GM19023 (cell line): ENCODE measurements at regions not wholly inside any gene's neighbourhood (a gene's known extent, or its start where the extent isn't known, plus 50 kb on each side); places are given as distances from the start of the nearest gene placed in this dataset.

Source experiments
- ATAC-seq: cut with Tn5 transposase; IDR thresholded peaks from one replicate; pipeline ENCODE4 v1.9.1; 2021; ENCODE audit warnings: mild to moderate bottlenecking, moderate library complexity; ENCODE audit not compliant: unreplicated experiment

- ATAC-seq = no peak
Measured at GRCh38 chr4:181437895-181438294, 805.3 kb upstream of the TENM3 start.

DNA sequence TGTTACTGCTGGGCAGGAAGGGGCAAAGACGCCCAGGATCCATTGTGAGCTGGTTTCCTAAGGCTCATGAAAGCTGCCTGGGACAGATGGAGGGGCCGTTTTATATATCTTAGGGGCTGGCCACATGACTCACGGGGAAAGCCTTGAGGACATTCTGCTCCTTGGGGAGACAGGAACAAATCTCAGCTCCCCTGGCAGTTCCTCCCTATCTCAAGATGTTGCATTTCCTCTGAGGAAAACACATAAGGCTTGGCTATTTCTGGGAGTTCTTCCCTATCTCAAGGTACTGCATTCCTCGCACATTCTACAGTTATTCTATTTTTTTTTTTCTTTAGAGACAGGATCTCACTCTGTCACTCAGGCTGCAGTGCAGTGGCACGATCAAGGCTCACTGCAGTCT is 804.6 kb upstream of the TENM3 start:
- no peak for ATAC-seq

DNA sequence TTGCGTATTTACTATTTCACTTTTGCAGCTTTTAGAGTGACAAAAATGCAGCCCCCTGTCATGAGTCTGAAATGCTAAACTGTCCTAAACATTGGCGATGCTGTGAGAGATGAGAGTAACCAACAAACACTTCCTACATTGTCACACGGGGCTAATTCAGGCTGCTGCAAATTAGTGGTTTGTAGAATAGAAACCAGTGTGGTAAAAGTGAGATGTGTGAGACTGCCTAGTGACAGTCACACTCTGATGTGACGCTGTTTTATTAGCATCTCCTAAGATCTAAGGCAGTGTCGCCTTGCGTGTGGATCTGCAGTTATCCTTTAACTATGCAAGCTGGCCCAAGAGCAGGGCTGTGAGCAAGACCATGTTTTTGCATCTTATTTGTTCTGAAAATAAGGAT is 800.2 kb upstream of the TENM3 start:
- ATAC-seq = no peak

DNA sequence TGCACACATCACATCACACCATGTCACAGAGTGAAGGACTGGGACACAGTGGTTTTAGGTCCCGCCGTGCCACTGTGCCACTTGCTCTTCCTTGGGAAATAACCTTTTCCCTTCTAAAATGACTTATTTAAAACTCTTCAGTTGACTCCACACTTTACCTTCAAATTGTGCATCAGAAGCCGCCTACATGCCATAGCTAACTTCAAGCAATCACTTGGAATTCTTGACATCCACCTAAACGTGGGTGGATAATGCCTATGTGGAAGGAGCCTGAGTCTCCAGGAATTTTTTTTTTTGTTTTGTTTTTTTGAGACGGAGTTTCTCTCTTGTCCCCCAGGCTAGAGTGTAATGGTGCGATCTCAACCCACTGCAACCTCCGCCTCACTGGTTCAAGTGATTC is 777.4 kb upstream of the TENM3 start:
- ATAC-seq = no peak

GRCh38 chr4:181468451-181468850 is 774.8 kb upstream of the TENM3 start:
- ATAC-seq = no peak

DNA sequence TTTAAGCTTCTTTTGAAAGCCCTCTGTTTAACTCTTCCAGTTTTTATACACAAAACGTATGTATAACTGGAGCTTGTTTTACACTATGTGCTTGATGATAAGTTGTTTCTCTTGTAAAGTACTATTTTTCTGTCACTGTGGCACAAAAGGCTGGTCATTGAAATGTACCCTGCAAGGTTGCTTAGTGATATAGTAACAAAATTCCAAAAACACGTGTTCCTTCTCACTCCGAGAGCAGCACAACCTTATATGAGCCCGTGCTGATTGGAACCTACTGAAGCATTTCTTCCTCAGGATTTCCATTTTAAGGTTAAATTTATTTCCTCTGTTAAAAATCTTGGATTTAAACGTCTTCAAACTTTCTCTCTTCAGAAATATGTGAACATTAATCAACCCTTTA is 772.9 kb upstream of the TENM3 start:
- ATAC-seq = no peak

DNA sequence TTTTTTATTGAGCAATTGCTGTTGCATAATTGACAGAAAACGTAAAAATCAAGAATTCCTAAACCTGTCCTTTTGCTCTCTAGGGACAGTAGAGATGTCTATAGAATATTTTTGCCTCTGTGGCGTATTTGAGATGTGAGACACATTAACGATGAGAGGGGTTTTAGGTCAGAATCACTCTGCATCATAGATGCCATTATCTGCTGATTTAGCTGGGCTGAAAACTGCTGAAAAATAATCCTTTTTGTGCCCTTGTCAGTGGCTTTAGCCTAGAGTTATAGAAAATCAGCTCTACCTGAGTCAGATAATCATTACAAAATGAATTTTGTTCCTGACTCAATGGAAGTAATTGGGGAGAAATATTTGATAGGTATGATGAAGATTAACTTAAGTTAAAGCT is 767.8 kb upstream of the TENM3 start:
- ATAC-seq = no peak

GRCh38 chr4:181475781-181476507 is 767.3 kb upstream of the TENM3 start:
- ATAC-seq = no peak

GRCh38 chr4:181476508-181476890 is 766.7 kb upstream of the TENM3 start:
- no peak for ATAC-seq

DNA sequence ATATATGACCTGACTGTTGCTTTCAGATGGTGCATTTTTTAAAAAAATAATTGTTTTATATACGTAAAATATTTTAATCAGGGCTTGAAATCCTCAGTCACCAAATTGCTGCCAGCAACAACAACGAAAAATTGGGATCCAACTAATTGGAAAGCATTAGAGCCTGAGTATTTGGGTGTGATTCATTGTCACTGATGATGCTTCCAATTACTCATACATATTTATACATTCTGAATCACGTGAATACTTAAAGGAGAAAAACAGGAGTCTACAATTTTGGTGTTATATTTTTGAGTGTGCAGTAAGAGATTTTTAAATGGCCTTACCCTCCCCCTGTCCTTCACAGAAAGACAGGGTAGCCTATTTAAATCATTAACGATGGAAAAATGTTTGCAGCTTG is 765.6 kb upstream of the TENM3 start:
- no peak for ATAC-seq

DNA sequence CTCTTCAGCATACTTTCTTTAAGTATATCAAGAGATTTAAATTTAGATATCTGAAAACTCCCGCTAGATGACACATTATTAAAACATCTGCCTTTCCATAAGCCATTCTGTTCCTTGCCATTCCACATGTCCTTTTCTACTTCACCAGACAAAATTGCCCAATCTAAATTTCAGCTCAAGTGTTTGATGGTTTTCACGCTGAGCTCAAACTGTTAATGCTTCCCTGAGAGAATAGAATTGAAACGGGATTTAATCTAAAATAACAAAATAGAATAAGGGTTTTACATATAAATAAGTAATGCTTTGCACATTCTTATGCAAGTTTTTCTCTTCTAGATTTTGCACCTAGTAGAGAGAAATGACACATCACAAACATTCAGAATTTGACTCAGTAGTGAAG is 764.5 kb upstream of the TENM3 start:
- ATAC-seq = no peak

DNA sequence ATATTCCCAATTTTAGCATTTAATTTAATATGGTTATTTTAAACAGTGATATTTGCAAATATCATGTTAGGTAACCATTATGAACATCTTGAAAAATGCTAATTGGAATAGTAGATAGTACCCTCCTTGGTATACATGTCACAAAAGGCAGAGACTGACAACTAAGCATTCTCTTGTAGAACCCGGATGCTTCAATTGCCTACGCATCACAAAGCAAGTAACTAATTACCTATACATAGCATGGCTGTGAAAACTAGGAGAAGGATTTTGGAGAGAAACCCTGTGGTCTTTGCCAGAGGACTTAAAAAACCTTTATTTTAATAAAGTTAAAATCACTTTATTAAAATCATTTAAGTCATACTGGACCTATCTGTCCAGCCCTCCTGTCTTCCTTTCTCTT is 764.1 kb upstream of the TENM3 start:
- no peak for ATAC-seq

DNA sequence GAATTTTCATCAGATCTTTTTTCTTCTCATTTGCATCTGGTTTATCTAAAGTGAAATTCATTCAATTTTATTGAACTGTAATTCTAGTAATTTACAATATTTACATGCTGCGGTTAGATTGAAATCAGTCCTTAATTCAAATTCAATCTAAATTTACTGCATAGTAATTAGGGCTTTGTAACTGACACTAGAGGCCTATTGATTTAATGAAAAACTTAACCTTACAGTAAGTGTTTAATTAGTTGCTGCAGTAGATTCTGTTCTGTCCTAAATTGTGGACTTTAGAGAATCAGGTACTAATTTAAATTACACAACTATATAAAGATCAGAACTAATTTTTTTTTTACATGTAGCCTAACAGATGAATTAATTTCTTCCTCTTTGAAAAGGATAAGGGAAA is 758.8 kb upstream of the TENM3 start:
- ATAC-seq = no peak

DNA sequence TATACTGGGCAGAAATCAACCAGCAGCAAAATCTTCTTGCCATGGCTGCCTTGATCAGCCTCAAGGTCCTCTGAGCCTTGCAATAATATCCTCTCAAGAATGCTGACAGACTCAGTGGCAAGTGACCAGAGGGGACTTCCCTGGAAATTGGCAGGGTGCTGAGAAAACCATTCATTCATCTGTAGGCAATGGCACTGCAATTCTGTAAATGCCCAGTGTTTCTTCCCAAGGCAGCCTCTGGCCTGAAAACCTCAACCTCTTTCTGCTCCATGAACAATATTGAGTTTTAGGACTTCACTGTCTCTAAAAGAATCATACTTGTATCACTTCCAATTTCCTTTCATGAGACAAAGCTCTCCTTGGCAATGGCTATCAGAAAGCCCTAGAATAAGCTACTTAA is 754.3 kb upstream of the TENM3 start:
- ATAC-seq = no peak

GRCh38 chr4:181498148-181498547 is 745.1 kb upstream of the TENM3 start:
- no peak for ATAC-seq

DNA sequence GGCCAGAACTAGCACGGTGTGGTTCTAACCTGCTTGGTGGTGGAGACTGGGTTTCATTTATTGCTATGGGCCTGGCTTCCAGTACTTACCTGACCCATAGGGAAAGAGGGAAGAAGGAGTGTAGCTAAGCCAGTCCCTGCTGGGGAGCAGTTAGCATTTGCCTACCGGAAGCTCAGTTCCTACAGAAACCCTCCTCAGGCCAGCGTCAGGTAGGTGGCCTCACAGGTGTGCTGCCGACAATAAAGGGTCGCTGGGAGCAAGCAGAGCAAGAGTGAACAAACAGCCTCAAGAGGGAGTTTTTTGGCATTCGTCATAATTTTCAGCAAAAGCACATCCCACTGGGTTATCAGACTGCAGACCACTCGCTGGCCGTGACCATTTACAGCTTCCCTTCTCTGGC is 740.6 kb upstream of the TENM3 start:
- no peak for ATAC-seq

DNA sequence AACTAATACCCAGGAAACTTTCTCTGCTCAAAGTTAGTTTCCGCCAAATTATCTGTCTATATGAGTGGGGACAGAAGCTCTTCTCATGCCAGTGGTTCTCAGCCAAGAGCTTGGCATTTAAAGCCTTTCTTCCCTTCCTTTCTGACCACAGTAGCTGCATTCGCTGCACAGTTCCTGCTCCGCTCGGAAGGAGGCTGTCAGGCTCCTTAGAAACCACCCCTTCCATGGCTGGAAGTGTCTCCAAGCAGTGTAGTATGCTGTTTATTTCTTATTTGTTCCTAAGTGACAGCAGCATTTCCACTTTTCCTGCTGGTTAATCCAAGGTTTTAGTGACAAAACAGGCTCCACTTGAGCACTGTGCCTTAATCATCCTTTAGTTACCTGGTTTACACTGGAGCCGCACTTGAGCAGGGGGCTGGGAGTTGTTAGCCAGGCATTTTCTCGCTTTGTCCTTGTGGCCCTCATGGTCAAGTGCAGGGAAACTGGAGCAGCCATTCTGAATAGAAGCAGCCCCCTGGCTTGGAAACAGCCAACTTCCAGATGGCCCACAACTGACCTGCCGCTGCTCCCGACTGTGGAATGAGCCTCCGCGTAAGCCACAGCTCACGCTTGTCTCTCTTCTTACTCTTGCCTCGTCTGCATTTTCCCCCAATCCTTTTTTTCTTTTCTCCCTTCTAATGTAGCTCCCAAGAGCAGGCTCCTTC is 739.4 kb upstream of the TENM3 start:
- ATAC-seq = no peak

GRCh38 chr4:181504924-181505323 is 738.3 kb upstream of the TENM3 start:
- ATAC-seq = no peak

- no peak for ATAC-seq
Measured at GRCh38 chr4:181507180-181507835, 735.9 kb upstream of the TENM3 start.

DNA sequence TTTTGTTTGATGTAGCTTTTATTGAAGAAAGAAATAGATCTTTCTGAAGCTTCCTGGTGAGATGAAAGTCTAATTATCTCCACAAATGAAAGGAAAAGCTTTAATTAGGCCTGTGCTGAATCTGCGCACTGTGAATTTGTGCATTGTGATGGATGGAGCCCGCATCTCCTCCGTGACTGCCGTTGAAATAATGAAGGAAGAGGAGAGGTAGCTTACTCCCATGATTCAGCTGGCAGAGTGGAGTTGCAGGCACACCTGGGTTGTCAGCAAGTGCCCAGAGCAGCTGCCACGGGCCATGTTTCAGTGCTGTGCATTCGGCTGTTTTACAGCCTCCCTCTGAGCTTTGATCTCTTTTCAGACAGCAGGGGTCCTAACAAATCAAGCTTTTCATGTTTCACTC is 735.3 kb upstream of the TENM3 start:
- ATAC-seq = no peak

DNA sequence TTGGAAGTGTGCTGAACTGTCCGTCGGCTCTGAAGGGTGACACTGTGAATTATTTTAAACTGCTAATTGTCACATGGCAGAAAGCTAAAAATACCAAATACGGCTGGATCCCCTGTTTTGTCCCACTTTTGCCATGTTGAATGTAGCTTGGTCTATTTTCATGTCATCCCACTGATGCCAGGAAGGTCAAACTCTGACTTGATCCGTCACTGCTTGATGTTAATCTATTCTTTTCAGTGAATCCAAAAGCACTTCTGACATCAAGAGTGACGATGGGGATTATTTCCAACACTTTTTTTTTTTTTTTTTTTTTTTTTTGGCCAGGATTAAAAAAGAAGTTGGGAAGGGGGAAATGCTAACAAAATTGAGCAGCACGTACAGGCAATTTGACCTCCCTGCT is 734.6 kb upstream of the TENM3 start:
- ATAC-seq = no peak

DNA sequence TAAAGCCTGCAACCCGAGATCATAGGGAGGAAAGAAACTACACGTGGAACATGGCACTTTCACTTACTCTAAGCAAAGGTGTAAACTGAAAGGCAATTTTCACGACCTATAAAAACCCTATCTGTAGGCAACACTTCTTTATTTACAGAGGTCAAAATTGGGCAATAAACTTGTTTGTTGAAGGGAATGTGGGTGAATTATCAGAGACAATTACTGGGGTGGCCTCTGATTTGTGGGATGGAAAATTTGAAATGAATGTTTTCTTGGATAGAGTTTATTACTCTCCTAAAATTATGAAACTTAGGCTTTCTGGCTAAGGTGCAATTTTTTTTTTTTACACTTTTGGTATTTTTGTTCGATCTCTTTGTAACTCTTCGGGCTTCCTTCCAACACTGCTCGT is 734.1 kb upstream of the TENM3 start:
- ATAC-seq = no peak
